B cell (primary cell): ENCODE measurements at regions not wholly inside any gene's neighbourhood (a gene's known extent, or its start where the extent isn't known, plus 50 kb on each side); places are given as distances from the start of the nearest gene placed in this dataset.

Experiments
- ATAC-seq: fragments of 200-7000 bp; cut with Tn5 transposase; one replicate; pipeline ENCODE4 v1.10.0; 2021; ENCODE audit warnings: low read depth, mild to moderate bottlenecking, moderate number of reproducible peaks, moderate library complexity
- CTCF ChIA-PET: fragments of 350-600 bp; sonication (Branson Sonifier 250); formaldehyde crosslinking; loops from one replicate; lab custom pipeline; 2021; ENCODE audit warnings: antibody characterized with exemption, inconsistent platforms; lab: Charles Lee
- POLR2A ChIA-PET: fragments of 350-600 bp; sonication (Branson Sonifier 250); formaldehyde crosslinking; loops from one replicate; lab custom pipeline; 2021; ENCODE audit warnings: antibody characterized with exemption; lab: Charles Lee
- DNase-seq: peaks from one replicate; pipeline ENCODE4 v3.0.0; 2013
- H2AFZ ChIP-seq: 2 replicates; pipeline ENCODE4 v1.6.1; 2012; ENCODE audit warnings: mild to moderate bottlenecking, low read depth, low read length; ENCODE audit not compliant: insufficient read depth, poor library complexity, severe bottlenecking
- H3K27ac ChIP-seq, 2 donors: 1 replicate in 1 of 2; 2 replicates in 1 of 2; pipeline ENCODE4 v1.5.1; 2012 to 2013; ENCODE audit warnings: low read length in 2 of 2, mild to moderate bottlenecking in 2 of 2, moderate library complexity in 1 of 2
- H3K27me3 ChIP-seq, 4 experiments: fragments of 200-600 bp in 1 of 4; sonication (generic) in 1 of 4; replicated peaks in 1 of 4; 1 replicate in 2 of 4; 2 replicates in 2 of 4; pipeline versions ENCODE4 v1.6.1 to v1.7.0; 2013 to 2016; ENCODE audit warnings: low read length in 3 of 4, mild to moderate bottlenecking in 2 of 4, mixed read lengths in 1 of 4, moderate library complexity in 1 of 4; ENCODE audit not compliant: insufficient read depth in 4 of 4, control insufficient read depth in 3 of 4; ENCODE audit errors: control extremely low read depth in 1 of 4
- H3K36me3 ChIP-seq, 2 experiments: replicated peaks in 1 of 2; 1 replicate in 1 of 2; 2 replicates in 1 of 2; pipeline versions ENCODE4 v1.6.1 to v1.7.1; 2013; ENCODE audit warnings: low read length in 1 of 2; ENCODE audit not compliant: insufficient read depth in 2 of 2, control insufficient read depth in 1 of 2; ENCODE audit errors: control extremely low read depth in 1 of 2, extremely low read depth in 1 of 2
- H3K4me1 ChIP-seq, 2 donors: fragments of 200-600 bp in 1 of 2; sonication (generic) in 1 of 2; 1 replicate in 1 of 2; 2 replicates in 1 of 2; pipeline versions ENCODE4 v1.5.1 to v1.6.1; 2013 to 2017; ENCODE audit warnings: low read length in 2 of 2; ENCODE audit not compliant: control insufficient read depth in 2 of 2, insufficient read depth in 2 of 2
- H3K4me2 ChIP-seq: replicated peaks from 2 replicates; pipeline ENCODE3; 2012; ENCODE audit warnings: mild to moderate bottlenecking, low read depth, low read length; ENCODE audit not compliant: poor library complexity, severe bottlenecking
- H3K4me3 ChIP-seq, 5 experiments: fragments of 200-600 bp in 1 of 5; sonication (generic) in 1 of 5; 1 replicate in 3 of 5; 2 replicates in 2 of 5; pipeline versions ENCODE4 v1.5.1 to v1.7.0; 2011 to 2016; ENCODE audit warnings: low read length in 4 of 5, mild to moderate bottlenecking in 4 of 5, low read depth in 2 of 5, control low read depth in 1 of 5, moderate library complexity in 1 of 5; ENCODE audit not compliant: insufficient read depth in 1 of 5; ENCODE audit errors: control extremely low read depth in 1 of 5, extremely low read depth in 1 of 5
- H3K79me2 ChIP-seq: fragments of 200-600 bp; sonication (generic); one replicate; pipeline ENCODE4 v1.6.0; 2016; ENCODE audit warnings: low read length; ENCODE audit not compliant: control insufficient read depth, insufficient read depth
- H3K9ac ChIP-seq: fragments of 200-600 bp; sonication (generic); 2 replicates; pipeline ENCODE4 v1.6.1; 2017; ENCODE audit warnings: mild to moderate bottlenecking, low read length, moderate library complexity
- H3K9me3 ChIP-seq, 3 donors: one replicate each; pipeline versions ENCODE4 v1.6.1 to v1.7.1; 2013; ENCODE audit warnings: low read length in 2 of 3; ENCODE audit not compliant: control insufficient read depth in 2 of 3, insufficient read depth in 1 of 3; ENCODE audit errors: control extremely low read depth in 1 of 3
- H4K20me1 ChIP-seq: 2 replicates; pipeline ENCODE4 v1.6.0; 2012; ENCODE audit warnings: mild to moderate bottlenecking, low read length; ENCODE audit not compliant: insufficient read depth, control insufficient read depth, poor library complexity, severe bottlenecking
- H3K27ac Mint-ChIP-seq: one replicate; pipeline ENCODE4 v1.8.0; 2021; ENCODE audit warnings: mixed read lengths
- H3K27me3 Mint-ChIP-seq: one replicate; pipeline ENCODE4 v1.8.0; 2021; ENCODE audit warnings: mixed read lengths
- H3K4me1 Mint-ChIP-seq: one replicate; pipeline ENCODE4 v1.8.0; 2021; ENCODE audit warnings: mixed read lengths
- H3K4me3 Mint-ChIP-seq: one replicate; pipeline ENCODE4 v1.8.0; 2021; ENCODE audit warnings: mixed read lengths
- H3K9me3 Mint-ChIP-seq: one replicate; pipeline ENCODE4 v1.8.0; 2022; ENCODE audit warnings: mixed read lengths; ENCODE audit not compliant: insufficient read depth
- CTCF ChIP-seq: fragments of 200-600 bp; IDR thresholded peaks from one replicate; pipeline ENCODE4 v1.8.0; 2022; ENCODE audit warnings: antibody characterized with exemption, mild to moderate bottlenecking
- EZH2 ChIP-seq: IDR thresholded peaks from 2 replicates; pipeline ENCODE4 v1.6.1; 2012; ENCODE audit warnings: borderline replicate concordance, low read depth, mild to moderate bottlenecking, moderate library complexity, low read length; ENCODE audit not compliant: insufficient read depth, poor library complexity, severe bottlenecking
- WGBS: methylation state at CpG from one replicate; pipeline ENCODE4 v1.1.5; 2013; ENCODE audit warnings: missing lambda C conversion rate; ENCODE audit not compliant: insufficient coverage; 5-methylcytosine and 5-hydroxymethylcytosine counted together
- intact Hi-C: fragments of 100-400 bp; cut with micrococcal nuclease; formaldehyde crosslinking; loops from one replicate; pipeline ENCODE4 v1.10.0; 2022

DNA sequence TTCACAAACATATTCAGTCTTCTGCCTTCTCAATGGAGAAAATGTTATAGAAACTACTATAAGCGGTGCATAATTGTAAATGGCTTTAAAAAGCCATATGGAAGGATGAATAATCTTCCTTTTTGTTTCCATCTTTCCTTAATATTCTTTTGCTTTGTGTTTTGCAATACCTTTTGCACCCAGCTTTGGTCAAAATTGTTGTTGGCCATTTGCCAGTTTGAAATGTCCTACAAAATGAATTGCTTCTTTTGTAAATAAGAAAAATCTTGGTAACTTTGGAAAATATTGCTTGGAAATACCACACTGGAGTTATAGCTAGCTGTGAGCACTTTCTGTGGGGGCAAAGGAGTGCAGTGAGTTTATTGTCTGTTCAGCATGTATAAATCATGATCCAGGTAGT, 93.5 kb upstream of the NR2F2 start:
- Histone ChIP-seq H4K20me1 (no peaks in the 10 kb centered on the region), H3K9me3 (peaks cover 0 to 5% (median 0%) of the 10 kb centered on the region in 3 donors), H3K4me2 (no peak overlapping the region), H3K27ac (no peak overlapping the region), H3K9ac (no peak overlapping the region), H3K36me3 (no peaks in the 10 kb centered on the region), H3K27me3 (no peaks in the 10 kb centered on the region), H3K4me1 (no peaks in the 10 kb centered on the region), H3K79me2 (no peaks in the 10 kb centered on the region), H2AFZ (no peak overlapping the region), H3K4me3 (no peak overlapping the region)
- ChIA-PET CTCF (no interaction called here), POLR2A (no interaction called here)
- peaks cover 5% of the 10 kb centered on the region for H3K9me3 Mint-ChIP-seq
- DNase-seq (no peak), ATAC-seq (no peak)
- H3K4me1 Mint-ChIP-seq = no peaks in the 10 kb centered on the region
- H3K4me3 Mint-ChIP-seq = no peak overlapping the region
- TF ChIP-seq CTCF (no peak), EZH2 (no peak)
- intact Hi-C loops = no loop called here
- no peak overlapping the region for H3K27ac Mint-ChIP-seq
- no CpG with 5 or more reads among the region's 1 CpG for WGBS
- no peaks in the 10 kb centered on the region for H3K27me3 Mint-ChIP-seq

- H3K36me3 ChIP-seq = no peaks in the 10 kb centered on the region
- H4K20me1 ChIP-seq = no peaks in the 10 kb centered on the region
- Mint-ChIP-seq H3K4me1 (no peaks in the 10 kb centered on the region), H3K9me3 (peaks cover 5% of the 10 kb centered on the region), H3K4me3 (no peak overlapping the region), H3K27ac (no peak overlapping the region), H3K27me3 (no peaks in the 10 kb centered on the region)
- H3K9me3 ChIP-seq = peaks cover 0 to 4% (median 0%) of the 10 kb centered on the region in 3 donors
- no peak overlapping the region for H2AFZ ChIP-seq
- no peak overlapping the region for H3K4me3 ChIP-seq
- intact Hi-C loops = no loop called here
- no CpG with 5 or more reads among the region's 1 CpG for WGBS
- no peaks in the 10 kb centered on the region for H3K27me3 ChIP-seq
- ChIA-PET POLR2A (no interaction called here), CTCF (no interaction called here)
- no peak for DNase-seq
- H3K4me1 ChIP-seq = no peaks in the 10 kb centered on the region
- TF ChIP-seq EZH2 = no peak
- TF ChIP-seq CTCF = no peak
- H3K79me2 ChIP-seq = no peaks in the 10 kb centered on the region
- no peak for ATAC-seq
- H3K4me2 ChIP-seq = no peak overlapping the region
- H3K9ac ChIP-seq = no peak overlapping the region
- H3K27ac ChIP-seq = no peak overlapping the region
Observed at GRCh38 chr15:96242761-96243160, 87.7 kb upstream of the NR2F2 start.
